ENCODE measurements at regions not wholly inside any gene's neighbourhood (a gene's known extent, or its start where the extent isn't known, plus 50 kb on each side); places are given as distances from the start of the nearest gene placed in this dataset.

- Histone ChIP-seq H3K27me3 (ENCODE audit: control insufficient read depth, insufficient read depth, low read length) (no peaks in the 10 kb centered on the region), H3K9me3 (ENCODE audit: control insufficient read depth, low read depth, low read length) (no peaks in the 10 kb centered on the region), H3K4me1 (ENCODE audit: control insufficient read depth, low read depth, low read length) (peaks cover 32% of the 10 kb centered on the region), H3K27ac (ENCODE audit: low read length) (no peak overlapping the region), H3K4me3 (ENCODE audit: low read length) (no peak overlapping the region), H3K36me3 (ENCODE audit: control insufficient read depth, low read depth, low read length) (no peaks in the 10 kb centered on the region), H3K9ac (ENCODE audit: low read length) (no peak overlapping the region)
Measured at GRCh38 chr10:90321132-90321816, 536.6 kb downstream of the HTR7 start.

GRCh38 chr10:90326498-90327267 lies 531.2 kb downstream of the HTR7 start:
- no peaks in the 10 kb centered on the region for H3K36me3 ChIP-seq (ENCODE audit: control insufficient read depth, low read depth, low read length)
- no peak overlapping the region for H3K4me3 ChIP-seq (ENCODE audit: low read length)
- H3K27me3 ChIP-seq (ENCODE audit: control insufficient read depth, insufficient read depth, low read length): no peaks in the 10 kb centered on the region
- no peak overlapping the region for H3K27ac ChIP-seq (ENCODE audit: low read length)
- H3K4me1 ChIP-seq (ENCODE audit: control insufficient read depth, low read depth, low read length): peaks cover 4% of the 10 kb centered on the region
- H3K9ac ChIP-seq (ENCODE audit: low read length): no peak overlapping the region
- H3K9me3 ChIP-seq (ENCODE audit: control insufficient read depth, low read depth, low read length): no peaks in the 10 kb centered on the region

- H3K4me3 ChIP-seq (ENCODE audit: low read length): no peak overlapping the region
- peaks cover 4% of the 10 kb centered on the region for H3K4me1 ChIP-seq (ENCODE audit: control insufficient read depth, low read depth, low read length)
- H3K36me3 ChIP-seq (ENCODE audit: control insufficient read depth, low read depth, low read length): no peaks in the 10 kb centered on the region
- H3K27me3 ChIP-seq (ENCODE audit: control insufficient read depth, insufficient read depth, low read length): no peaks in the 10 kb centered on the region
- H3K9me3 ChIP-seq (ENCODE audit: control insufficient read depth, low read depth, low read length): no peaks in the 10 kb centered on the region
- no peak overlapping the region for H3K27ac ChIP-seq (ENCODE audit: low read length)
- no peak overlapping the region for H3K9ac ChIP-seq (ENCODE audit: low read length)
Measured at GRCh38 chr10:90327611-90328010, 530.2 kb downstream of the HTR7 start.

DNA sequence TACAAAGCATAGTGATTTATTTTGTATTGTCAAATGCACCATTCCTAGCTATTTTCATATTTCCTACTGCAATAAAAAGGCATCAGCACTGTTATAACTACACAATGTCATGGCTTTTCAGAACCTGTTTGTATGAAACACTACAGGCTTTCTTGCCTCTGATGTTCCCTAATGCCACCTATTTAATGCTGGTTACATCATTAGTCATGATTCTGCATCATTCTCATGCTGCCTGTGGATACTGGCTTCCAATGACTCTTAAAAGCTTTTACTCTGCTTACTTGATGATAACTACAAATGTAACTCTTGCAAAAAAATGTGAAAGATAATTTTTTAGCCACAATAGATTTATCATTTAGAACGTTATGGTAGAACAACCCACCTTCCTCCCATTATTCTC lies 529.4 kb downstream of the HTR7 start:
- Histone ChIP-seq H3K27ac (ENCODE audit: low read length) (no peak overlapping the region), H3K4me1 (ENCODE audit: control insufficient read depth, low read depth, low read length) (peaks cover 4% of the 10 kb centered on the region), H3K27me3 (ENCODE audit: control insufficient read depth, insufficient read depth, low read length) (no peaks in the 10 kb centered on the region), H3K9me3 (ENCODE audit: control insufficient read depth, low read depth, low read length) (no peaks in the 10 kb centered on the region), H3K36me3 (ENCODE audit: control insufficient read depth, low read depth, low read length) (no peaks in the 10 kb centered on the region), H3K4me3 (ENCODE audit: low read length) (no peak overlapping the region), H3K9ac (ENCODE audit: low read length) (no peak overlapping the region)

GRCh38 chr10:90328896-90329295 lies 528.9 kb downstream of the HTR7 start:
- Histone ChIP-seq H3K27me3 (ENCODE audit: control insufficient read depth, insufficient read depth, low read length) (no peaks in the 10 kb centered on the region), H3K9me3 (ENCODE audit: control insufficient read depth, low read depth, low read length) (no peaks in the 10 kb centered on the region), H3K4me3 (ENCODE audit: low read length) (no peak overlapping the region), H3K4me1 (ENCODE audit: control insufficient read depth, low read depth, low read length) (peaks cover 4% of the 10 kb centered on the region), H3K36me3 (ENCODE audit: control insufficient read depth, low read depth, low read length) (no peaks in the 10 kb centered on the region), H3K9ac (ENCODE audit: low read length) (no peak overlapping the region), H3K27ac (ENCODE audit: low read length) (no peak overlapping the region)

DNA sequence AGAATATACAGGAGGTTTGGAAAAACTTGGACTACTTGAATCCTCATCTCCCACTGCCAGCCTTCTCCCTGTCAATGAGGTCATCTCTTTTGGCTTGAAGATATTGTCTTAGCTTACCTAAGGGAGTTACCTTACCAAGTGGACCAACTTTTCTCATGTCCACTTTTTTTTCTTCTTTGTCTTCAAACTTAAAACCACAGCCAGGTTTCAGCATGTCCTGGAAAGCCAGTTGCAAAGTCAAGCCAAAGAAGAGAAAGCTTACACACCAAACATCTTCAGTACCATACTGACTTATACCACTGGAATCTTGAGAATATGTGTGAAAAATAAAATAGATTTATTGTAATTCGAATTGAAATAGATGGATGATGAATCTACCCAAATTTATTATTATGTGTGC lies 520.5 kb downstream of the HTR7 start:
- H3K4me1 ChIP-seq (ENCODE audit: control insufficient read depth, low read depth, low read length): no peaks in the 10 kb centered on the region
- H3K4me3 ChIP-seq (ENCODE audit: low read length): no peak overlapping the region
- no peaks in the 10 kb centered on the region for H3K36me3 ChIP-seq (ENCODE audit: control insufficient read depth, low read depth, low read length)
- H3K9me3 ChIP-seq (ENCODE audit: control insufficient read depth, low read depth, low read length): no peaks in the 10 kb centered on the region
- H3K9ac ChIP-seq (ENCODE audit: low read length): no peak overlapping the region
- no peaks in the 10 kb centered on the region for H3K27me3 ChIP-seq (ENCODE audit: control insufficient read depth, insufficient read depth, low read length)
- no peak overlapping the region for H3K27ac ChIP-seq (ENCODE audit: low read length)

GRCh38 chr10:90342480-90342879 lies 515.4 kb downstream of the HTR7 start:
- Histone ChIP-seq H3K9ac (ENCODE audit: low read length) (no peak overlapping the region), H3K4me3 (ENCODE audit: low read length) (no peak overlapping the region), H3K4me1 (ENCODE audit: control insufficient read depth, low read depth, low read length) (no peaks in the 10 kb centered on the region), H3K27ac (ENCODE audit: low read length) (no peak overlapping the region), H3K9me3 (ENCODE audit: control insufficient read depth, low read depth, low read length) (no peaks in the 10 kb centered on the region), H3K27me3 (ENCODE audit: control insufficient read depth, insufficient read depth, low read length) (no peaks in the 10 kb centered on the region), H3K36me3 (ENCODE audit: control insufficient read depth, low read depth, low read length) (no peaks in the 10 kb centered on the region)

DNA sequence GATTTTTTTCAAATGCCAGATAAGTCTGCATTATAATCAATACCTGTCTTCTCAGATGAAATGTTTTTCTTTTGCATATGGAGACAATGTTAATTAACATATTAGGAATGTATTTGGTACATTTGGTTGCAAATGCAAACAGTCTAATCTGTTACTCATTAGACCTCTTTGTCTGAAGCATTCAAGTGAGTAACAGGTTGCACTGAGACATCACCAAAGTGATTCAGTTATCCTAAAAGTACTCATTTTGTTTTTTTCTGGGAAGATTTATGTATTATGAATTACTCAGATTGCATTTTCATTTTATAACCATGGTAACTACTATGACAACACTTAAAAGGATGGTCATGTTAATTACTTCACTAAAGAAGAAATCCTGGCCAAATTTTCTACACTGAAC lies 513.6 kb downstream of the HTR7 start:
- H3K4me3 ChIP-seq (ENCODE audit: low read length): no peak overlapping the region
- H3K9ac ChIP-seq (ENCODE audit: low read length): no peak overlapping the region
- H3K27me3 ChIP-seq (ENCODE audit: control insufficient read depth, insufficient read depth, low read length): no peaks in the 10 kb centered on the region
- no peaks in the 10 kb centered on the region for H3K4me1 ChIP-seq (ENCODE audit: control insufficient read depth, low read depth, low read length)
- no peaks in the 10 kb centered on the region for H3K36me3 ChIP-seq (ENCODE audit: control insufficient read depth, low read depth, low read length)
- no peaks in the 10 kb centered on the region for H3K9me3 ChIP-seq (ENCODE audit: control insufficient read depth, low read depth, low read length)
- H3K27ac ChIP-seq (ENCODE audit: low read length): no peak overlapping the region

DNA sequence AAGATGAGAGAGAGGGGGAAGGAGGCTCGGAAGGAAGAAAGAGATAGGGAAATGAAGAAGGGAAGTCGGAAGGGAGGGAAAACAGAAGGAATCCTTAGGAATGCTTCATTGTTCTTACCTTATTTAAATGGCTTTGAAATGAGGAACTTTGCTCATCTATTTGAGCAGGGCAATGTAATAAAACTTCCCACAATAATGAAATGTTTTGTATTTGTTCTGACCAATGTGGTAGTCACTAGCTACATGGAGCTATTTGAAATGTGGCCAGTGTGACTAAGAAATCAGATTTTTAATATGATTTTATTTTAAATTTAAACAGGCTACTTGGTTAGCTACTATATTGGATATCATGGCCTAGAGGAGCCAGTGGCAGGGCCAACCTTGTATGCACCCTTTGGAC lies 510.6 kb downstream of the HTR7 start:
- H3K36me3 ChIP-seq (ENCODE audit: control insufficient read depth, low read depth, low read length): no peaks in the 10 kb centered on the region
- no peaks in the 10 kb centered on the region for H3K27me3 ChIP-seq (ENCODE audit: control insufficient read depth, insufficient read depth, low read length)
- H3K9me3 ChIP-seq (ENCODE audit: control insufficient read depth, low read depth, low read length): no peaks in the 10 kb centered on the region
- no peak overlapping the region for H3K27ac ChIP-seq (ENCODE audit: low read length)
- H3K9ac ChIP-seq (ENCODE audit: low read length): no peak overlapping the region
- no peak overlapping the region for H3K4me3 ChIP-seq (ENCODE audit: low read length)
- no peaks in the 10 kb centered on the region for H3K4me1 ChIP-seq (ENCODE audit: control insufficient read depth, low read depth, low read length)

DNA sequence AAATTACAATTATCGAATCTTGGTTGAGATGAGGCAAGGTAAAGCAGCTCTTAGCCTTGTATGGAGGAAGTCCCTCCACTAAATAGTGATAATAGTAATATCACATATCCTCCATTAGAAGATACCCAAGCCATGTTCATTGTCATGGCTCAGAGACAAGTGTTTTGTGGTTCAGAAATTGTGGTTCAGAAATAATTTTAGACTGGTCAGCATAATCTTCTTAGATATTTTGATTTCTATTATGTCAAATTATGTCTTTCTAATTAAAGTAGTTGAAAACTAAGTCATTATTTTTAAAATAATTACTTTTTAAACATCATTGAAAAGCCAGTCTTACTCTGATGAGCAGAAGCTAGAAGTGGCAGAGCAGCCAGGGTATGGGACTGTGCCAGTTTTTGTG lies 507.7 kb downstream of the HTR7 start:
- H3K27me3 ChIP-seq (ENCODE audit: control insufficient read depth, insufficient read depth, low read length): no peaks in the 10 kb centered on the region
- H3K9ac ChIP-seq (ENCODE audit: low read length): no peak overlapping the region
- no peaks in the 10 kb centered on the region for H3K4me1 ChIP-seq (ENCODE audit: control insufficient read depth, low read depth, low read length)
- H3K9me3 ChIP-seq (ENCODE audit: control insufficient read depth, low read depth, low read length): no peaks in the 10 kb centered on the region
- no peak overlapping the region for H3K27ac ChIP-seq (ENCODE audit: low read length)
- H3K36me3 ChIP-seq (ENCODE audit: control insufficient read depth, low read depth, low read length): no peaks in the 10 kb centered on the region
- no peak overlapping the region for H3K4me3 ChIP-seq (ENCODE audit: low read length)

- no peaks in the 10 kb centered on the region for H3K27me3 ChIP-seq (ENCODE audit: control insufficient read depth, insufficient read depth, low read length)
- no peaks in the 10 kb centered on the region for H3K9me3 ChIP-seq (ENCODE audit: control insufficient read depth, low read depth, low read length)
- no peaks in the 10 kb centered on the region for H3K4me1 ChIP-seq (ENCODE audit: control insufficient read depth, low read depth, low read length)
- no peaks in the 10 kb centered on the region for H3K36me3 ChIP-seq (ENCODE audit: control insufficient read depth, low read depth, low read length)
- no peak overlapping the region for H3K9ac ChIP-seq (ENCODE audit: low read length)
- H3K4me3 ChIP-seq (ENCODE audit: low read length): no peak overlapping the region
- no peak overlapping the region for H3K27ac ChIP-seq (ENCODE audit: low read length)
Measured at GRCh38 chr10:90352288-90352687, 505.6 kb downstream of the HTR7 start.

- Histone ChIP-seq H3K4me1 (ENCODE audit: control insufficient read depth, low read depth, low read length) (no peaks in the 10 kb centered on the region), H3K9ac (ENCODE audit: low read length) (no peak overlapping the region), H3K27me3 (ENCODE audit: control insufficient read depth, insufficient read depth, low read length) (no peaks in the 10 kb centered on the region), H3K36me3 (ENCODE audit: control insufficient read depth, low read depth, low read length) (no peaks in the 10 kb centered on the region), H3K4me3 (ENCODE audit: low read length) (no peak overlapping the region), H3K9me3 (ENCODE audit: control insufficient read depth, low read depth, low read length) (no peaks in the 10 kb centered on the region), H3K27ac (ENCODE audit: low read length) (no peak overlapping the region)
Measured at GRCh38 chr10:90354914-90355313, 502.9 kb downstream of the HTR7 start.
